ENCODE measurements at regions not wholly inside any gene's neighbourhood (a gene's known extent, or its start where the extent isn't known, plus 50 kb on each side); places are given as distances from the start of the nearest gene placed in this dataset.

DNA sequence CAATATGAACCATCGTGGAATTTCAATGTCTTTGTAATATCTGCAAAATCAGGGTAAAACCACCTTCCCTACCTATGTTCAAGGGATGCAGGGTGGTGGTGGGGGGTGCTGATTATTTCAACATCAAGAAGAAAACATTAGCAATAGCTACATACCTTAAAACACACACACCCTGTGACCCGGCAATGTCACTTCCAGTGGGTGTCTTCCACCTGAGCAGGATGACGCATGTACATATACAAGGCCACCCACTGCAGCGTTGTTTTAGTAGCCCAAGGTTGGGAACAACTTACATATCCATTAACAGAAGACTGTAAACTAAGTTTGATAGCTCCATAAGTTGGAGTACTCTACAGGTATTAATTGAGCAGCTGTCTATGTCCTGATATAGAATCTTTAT is 62.6 kb upstream of the SIRPG start:
- no TSS peak for BruUV-seq (replicated peaks)
- TF ChIP-seq EZH2phosphoT487 (IDR thresholded peaks at IDR 0.05; ENCODE audit: borderline replicate concordance, low read depth, low read length), result no peak
- TF ChIP-seq, protein P1, sequence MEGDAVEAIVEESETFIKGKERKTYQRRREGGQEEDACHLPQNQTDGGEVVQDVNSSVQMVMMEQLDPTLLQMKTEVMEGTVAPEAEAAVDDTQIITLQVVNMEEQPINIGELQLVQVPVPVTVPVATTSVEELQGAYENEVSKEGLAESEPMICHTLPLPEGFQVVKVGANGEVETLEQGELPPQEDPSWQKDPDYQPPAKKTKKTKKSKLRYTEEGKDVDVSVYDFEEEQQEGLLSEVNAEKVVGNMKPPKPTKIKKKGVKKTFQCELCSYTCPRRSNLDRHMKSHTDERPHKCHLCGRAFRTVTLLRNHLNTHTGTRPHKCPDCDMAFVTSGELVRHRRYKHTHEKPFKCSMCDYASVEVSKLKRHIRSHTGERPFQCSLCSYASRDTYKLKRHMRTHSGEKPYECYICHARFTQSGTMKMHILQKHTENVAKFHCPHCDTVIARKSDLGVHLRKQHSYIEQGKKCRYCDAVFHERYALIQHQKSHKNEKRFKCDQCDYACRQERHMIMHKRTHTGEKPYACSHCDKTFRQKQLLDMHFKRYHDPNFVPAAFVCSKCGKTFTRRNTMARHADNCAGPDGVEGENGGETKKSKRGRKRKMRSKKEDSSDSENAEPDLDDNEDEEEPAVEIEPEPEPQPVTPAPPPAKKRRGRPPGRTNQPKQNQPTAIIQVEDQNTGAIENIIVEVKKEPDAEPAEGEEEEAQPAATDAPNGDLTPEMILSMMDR (conservative IDR thresholded peaks at IDR 0.05; ENCODE audit: low read length), result no peak
- Histone ChIP-seq H3K36me3 (ENCODE audit: insufficient read depth, low read length) (no peaks in the 10 kb centered on the region), H3K4me3 (ENCODE audit: low read depth, low read length, poor library complexity, severe bottlenecking) (no peak overlapping the region), H3K4me1 (ENCODE audit: insufficient read depth, low read length, poor library complexity, severe bottlenecking) (no peaks in the 10 kb centered on the region), H3K9me2 (ENCODE audit: insufficient read depth, low read length) (no peaks in the 10 kb centered on the region), H3K9me3 (ENCODE audit: low read length) (no peaks in the 10 kb centered on the region), H3K27ac (ENCODE audit: low read depth, low read length, poor library complexity, severe bottlenecking) (no peak overlapping the region), H3K79me2 (ENCODE audit: insufficient read depth, low read depth, low read length) (no peaks in the 10 kb centered on the region), H4K20me1 (ENCODE audit: insufficient read depth, low read length) (no peaks in the 10 kb centered on the region), H2AFZ (ENCODE audit: low read length) (no peak overlapping the region), H3K4me2 (ENCODE audit: low read length) (no peak overlapping the region)
- intact Hi-C loops (cut with micrococcal nuclease; ENCODE audit: unreplicated experiment), result no loop called here
- ChIA-PET POLR2A (no interaction called here), CTCF (ENCODE audit: unreplicated experiment) (no interaction called here)
- no peak for DNase-seq (ENCODE audit: low spot score)

DNA sequence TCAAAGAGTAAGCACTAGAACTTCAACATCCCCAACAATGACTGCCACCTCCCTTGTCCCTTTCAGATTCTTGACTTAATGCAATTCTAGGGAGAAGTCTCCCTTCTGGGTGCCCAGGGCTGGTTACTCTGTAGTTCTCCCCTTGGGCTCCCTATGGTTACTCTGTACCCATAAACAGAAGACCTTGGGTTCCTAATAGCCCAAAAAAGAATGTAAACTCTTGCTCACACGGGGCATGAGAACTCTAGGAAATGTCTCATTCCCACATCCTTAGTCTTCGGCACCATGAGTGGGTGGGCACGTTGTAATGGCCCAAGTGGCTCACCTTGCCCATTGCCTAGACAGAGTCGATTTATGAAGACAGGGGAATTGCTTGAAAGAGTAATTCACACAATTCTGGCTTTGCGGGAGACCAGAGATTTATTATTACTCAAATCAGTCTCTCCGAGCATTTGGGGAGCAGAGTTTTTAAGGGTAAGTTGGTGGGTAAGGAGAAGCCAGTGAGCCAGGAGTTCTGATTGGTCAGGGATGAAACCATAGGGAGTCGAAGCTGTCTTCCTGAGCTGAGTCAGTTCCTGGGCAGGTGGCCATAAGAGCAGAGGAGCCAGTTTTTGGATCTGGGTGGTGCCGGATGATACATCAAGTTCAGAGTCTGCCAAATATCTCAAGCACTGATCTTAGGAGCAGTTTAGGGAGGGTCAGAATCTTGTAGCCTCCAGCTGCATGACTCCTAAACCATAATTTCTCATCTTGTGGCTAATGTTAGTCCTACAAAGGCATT is 61.2 kb upstream of the SIRPG start:
- Histone ChIP-seq H4K20me1 (ENCODE audit: insufficient read depth, low read length) (no peaks in the 10 kb centered on the region), H3K4me3 (ENCODE audit: low read depth, low read length, poor library complexity, severe bottlenecking) (no peak overlapping the region), H3K4me2 (ENCODE audit: low read length) (no peak overlapping the region), H3K9me3 (ENCODE audit: low read length) (no peaks in the 10 kb centered on the region), H2AFZ (ENCODE audit: low read length) (no peak overlapping the region), H3K9me2 (ENCODE audit: insufficient read depth, low read length) (no peaks in the 10 kb centered on the region), H3K4me1 (ENCODE audit: insufficient read depth, low read length, poor library complexity, severe bottlenecking) (no peaks in the 10 kb centered on the region), H3K79me2 (ENCODE audit: insufficient read depth, low read depth, low read length) (no peaks in the 10 kb centered on the region), H3K27ac (ENCODE audit: low read depth, low read length, poor library complexity, severe bottlenecking) (no peak overlapping the region), H3K36me3 (ENCODE audit: insufficient read depth, low read length) (no peaks in the 10 kb centered on the region)
- intact Hi-C loops (cut with micrococcal nuclease; ENCODE audit: unreplicated experiment), result no loop called here
- CTCF ChIA-PET (ENCODE audit: unreplicated experiment), result no interaction called here
- BruUV-seq (replicated peaks), result no TSS peak
- no peak for TF ChIP-seq EZH2phosphoT487 (IDR thresholded peaks at IDR 0.05; ENCODE audit: borderline replicate concordance, low read depth, low read length)
- TF ChIP-seq, protein P1 (conservative IDR thresholded peaks at IDR 0.05; ENCODE audit: low read length), result no peak
- no peak for DNase-seq (ENCODE audit: low spot score)
- POLR2A ChIA-PET, result no interaction called here
